ENCODE measurements at regions not wholly inside any gene's neighbourhood (a gene's known extent, or its start where the extent isn't known, plus 50 kb on each side); places are given as distances from the start of the nearest gene placed in this dataset.

DNA sequence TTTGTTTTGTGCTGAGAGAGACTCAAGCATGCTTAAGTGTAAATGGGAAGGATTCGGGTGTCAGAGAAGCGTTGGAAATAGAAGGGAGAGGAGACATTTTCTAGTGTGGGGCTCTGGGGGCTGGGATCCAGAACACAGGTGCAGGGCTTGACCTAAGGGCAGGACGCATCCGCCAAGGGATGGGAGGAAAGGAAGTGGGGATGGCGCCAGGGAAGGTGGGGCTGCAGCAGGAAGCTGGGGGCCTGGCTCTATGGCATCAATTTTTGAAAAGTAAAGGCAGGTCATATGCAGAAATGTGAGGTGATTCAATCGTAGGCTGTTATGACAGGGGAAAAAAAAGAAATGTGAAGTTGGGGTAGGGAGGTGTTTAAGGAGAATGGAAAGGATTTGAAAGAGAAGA lies 143.2 kb upstream of the SERTAD2 start:
- Histone ChIP-seq H3K27ac (ENCODE audit: low read depth, low read length) (no peak overlapping the region), H3K79me1 (ENCODE audit: low read depth, low read length) (no peaks in the 10 kb centered on the region), H2AFZ (ENCODE audit: low read length) (no peak overlapping the region), H4K8ac (ENCODE audit: extremely low read depth, insufficient read depth, low read length) (no peak overlapping the region), H3K23ac (ENCODE audit: insufficient read length) (no peak overlapping the region), H4K5ac (ENCODE audit: insufficient read length, low read depth, low read length) (no peak overlapping the region), H3K79me2 (ENCODE audit: control insufficient read depth in 1 of 2, insufficient read depth in 2 of 2, low read length in 2 of 2) (no peaks in the 10 kb centered on the region), H3K56ac (replicated peaks; ENCODE audit: insufficient read length, low read depth, low read length) (no peak overlapping the region), H2BK12ac (ENCODE audit: low read depth, low read length) (no peak overlapping the region), H3K4me3 (ENCODE audit: extremely low read depth in 1 of 4, insufficient read depth in 2 of 4, low read depth in 3 of 4, low read length in 4 of 4) (no peak overlapping the region), H2BK120ac (replicated peaks; ENCODE audit: low read depth, low read length) (no peak overlapping the region), H3K4ac (replicated peaks; ENCODE audit: insufficient read length, low read depth, low read length) (no peak overlapping the region), H2BK5ac (ENCODE audit: low read depth, low read length) (no peak overlapping the region), H3K18ac (ENCODE audit: extremely low read depth, low read length) (no peak overlapping the region), H3K9ac (replicated peaks in 1 of 4; ENCODE audit: extremely low read depth in 1 of 4, low read depth in 3 of 4, low read length in 3 of 4) (no peak overlapping the region), H2BK20ac (ENCODE audit: low read length) (no peak overlapping the region), H3K4me2 (ENCODE audit: insufficient read depth in 1 of 2, low read depth in 2 of 2, low read length in 2 of 2) (no peak overlapping the region), H3K27me3 (replicated peaks in 1 of 4; ENCODE audit: control insufficient read depth in 3 of 4, extremely low read depth in 1 of 4, insufficient read depth in 3 of 4, low read length in 3 of 4) (no peaks in the 10 kb centered on the region; a peak in 2 of 7 replicates), H2AK5ac (ENCODE audit: low read depth, low read length) (no peak overlapping the region), H3K23me2 (ENCODE audit: low read depth, low read length) (no peaks in the 10 kb centered on the region), H3K14ac (ENCODE audit: insufficient read length) (no peak overlapping the region), H2BK15ac (ENCODE audit: low read length) (no peak overlapping the region), H4K20me1 (replicated peaks in 1 of 2; ENCODE audit: control insufficient read depth in 1 of 2, insufficient read depth in 2 of 2, low read length in 2 of 2) (no peaks in the 10 kb centered on the region), H4K91ac (replicated peaks; ENCODE audit: insufficient read length, low read length) (no peak overlapping the region), H3K36me3 (ENCODE audit: control insufficient read depth in 2 of 4, insufficient read depth in 4 of 4, low read length in 3 of 4) (no peaks in the 10 kb centered on the region), H3K4me1 (replicated peaks in 1 of 4; ENCODE audit: control insufficient read depth in 3 of 4, insufficient read depth in 4 of 4, low read length in 3 of 4) (peaks cover 0 to 4% (median 0%) of the 10 kb centered on the region in 4 experiments; a peak in 1 of 7 replicates), H3K9me3 (ENCODE audit: insufficient read depth in 2 of 2, low read depth in 1 of 2, low read length in 1 of 2) (no peaks in the 10 kb centered on the region)
- ChIA-PET POLR2A (ENCODE audit: partially characterized antibody) (interaction anchor here (0.7 to 0.8 kb wide), 2 partner anchors 9 to 30 kb away, joined by 3 to 4 read pairs; no protein-coding TSS in a partner anchor), CTCF (ENCODE audit: partially characterized antibody) (interaction anchor here (0.6 to 0.8 kb wide), 2 partner anchors 35 to 745 kb away, joined by 3 to 6 read pairs; no protein-coding TSS in a partner anchor)
- FAIRE-seq (no peak), DNase-seq (ENCODE audit: low read depth in 1 of 2, low spot score in 2 of 2) (no peak)
- WGBS, 2 experiments (ENCODE audit: extremely low coverage in 1 of 2, insufficient coverage in 1 of 2, insufficient read length in 1 of 2, insufficient replicate concordance in 2 of 2, low coverage in 1 of 2, low lambda C conversion rate in 2 of 2, missing lambda C conversion rate in 1 of 2) = 85% methylated on average over 6 of the region's 6 CpGs; no CpG with 5 or more reads in 1 of the 2 experiments
- no peak for TF ChIP-seq SIRT6 (IDR thresholded peaks at IDR 0.05; ENCODE audit: low read length)
- no peak for TF ChIP-seq BRCA1 (IDR thresholded peaks at IDR 0.05; ENCODE audit: low read depth, low read length)
- TF ChIP-seq EP300 (IDR thresholded peaks at IDR 0.05; ENCODE audit: borderline replicate concordance in 1 of 2, low read depth in 2 of 2, low read length in 2 of 2) = no peak
- no peak for TF ChIP-seq CREB1 (IDR thresholded peaks at IDR 0.05)
- TF ChIP-seq SIX5 (IDR thresholded peaks at IDR 0.05; ENCODE audit: low read depth, low read length) = no peak
- no peak for TF ChIP-seq USF2 (IDR thresholded peaks at IDR 0.05; ENCODE audit: low read length)
- no peak for TF ChIP-seq CHD1 (IDR thresholded peaks at IDR 0.05; ENCODE audit: low read depth, low read length)
- TF ChIP-seq EGR1 (IDR thresholded peaks at IDR 0.05; ENCODE audit: borderline replicate concordance, low read depth, low read length) = no peak
- TF ChIP-seq KDM4A (IDR thresholded peaks at IDR 0.05; ENCODE audit: low read depth, low read length, severe bottlenecking) = no peak
- TF ChIP-seq ATF2 (IDR thresholded peaks at IDR 0.05; ENCODE audit: low read length) = no peak
- TF ChIP-seq ASH2L (IDR thresholded peaks at IDR 0.05; ENCODE audit: low read length) = no peak
- no peak for TF ChIP-seq TAF7 (optimal IDR thresholded peaks at IDR 0.05; ENCODE audit: borderline replicate concordance, low read depth, low read length)
- TF ChIP-seq SP4 (IDR thresholded peaks at IDR 0.05; ENCODE audit: low read length) = no peak

Measured in H1 (cell line).